ENCODE measurements at regions not wholly inside any gene's neighbourhood (a gene's known extent, or its start where the extent isn't known, plus 50 kb on each side); places are given as distances from the start of the nearest gene placed in this dataset.

DNA sequence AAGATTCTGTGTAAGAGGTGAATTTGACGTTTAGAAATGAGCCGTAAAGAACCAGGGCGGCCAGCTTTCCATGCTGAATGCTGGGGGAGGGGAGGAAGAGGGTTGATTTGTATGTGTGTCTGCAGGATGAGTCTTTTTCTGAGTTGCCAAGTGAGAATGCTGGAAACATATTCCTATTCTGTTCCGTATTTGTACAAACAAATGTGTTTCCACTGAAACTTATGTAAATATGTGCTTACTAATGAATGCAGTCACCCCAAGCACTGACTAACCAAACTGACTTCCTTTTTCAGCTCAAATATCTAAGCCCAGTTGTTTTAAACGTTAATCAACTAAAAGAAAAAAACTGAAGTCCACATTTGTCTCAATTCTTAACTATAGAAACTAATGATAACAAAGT lies 74.9 kb upstream of the APCDD1 start:
- H3K27me3 ChIP-seq, result no peaks in the 10 kb centered on the region
- H3K36me3 ChIP-seq, result no peaks in the 10 kb centered on the region
- H3K27ac ChIP-seq, result no peak overlapping the region
- TF ChIP-seq, protein P1, sequence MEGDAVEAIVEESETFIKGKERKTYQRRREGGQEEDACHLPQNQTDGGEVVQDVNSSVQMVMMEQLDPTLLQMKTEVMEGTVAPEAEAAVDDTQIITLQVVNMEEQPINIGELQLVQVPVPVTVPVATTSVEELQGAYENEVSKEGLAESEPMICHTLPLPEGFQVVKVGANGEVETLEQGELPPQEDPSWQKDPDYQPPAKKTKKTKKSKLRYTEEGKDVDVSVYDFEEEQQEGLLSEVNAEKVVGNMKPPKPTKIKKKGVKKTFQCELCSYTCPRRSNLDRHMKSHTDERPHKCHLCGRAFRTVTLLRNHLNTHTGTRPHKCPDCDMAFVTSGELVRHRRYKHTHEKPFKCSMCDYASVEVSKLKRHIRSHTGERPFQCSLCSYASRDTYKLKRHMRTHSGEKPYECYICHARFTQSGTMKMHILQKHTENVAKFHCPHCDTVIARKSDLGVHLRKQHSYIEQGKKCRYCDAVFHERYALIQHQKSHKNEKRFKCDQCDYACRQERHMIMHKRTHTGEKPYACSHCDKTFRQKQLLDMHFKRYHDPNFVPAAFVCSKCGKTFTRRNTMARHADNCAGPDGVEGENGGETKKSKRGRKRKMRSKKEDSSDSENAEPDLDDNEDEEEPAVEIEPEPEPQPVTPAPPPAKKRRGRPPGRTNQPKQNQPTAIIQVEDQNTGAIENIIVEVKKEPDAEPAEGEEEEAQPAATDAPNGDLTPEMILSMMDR (IDR thresholded peaks at IDR 0.05), result no peak
- no peaks in the 10 kb centered on the region for H3K9me3 ChIP-seq
- intact Hi-C loops (cut with DNase I), result loop anchor here (5.0 kb wide), 1 partner anchor 33 kb away; no protein-coding TSS in a partner anchor
- DNase-seq (ENCODE audit: low spot score in 2 of 2), result no peak
- H3K4me3 ChIP-seq, result no peak overlapping the region
- H3K4me1 ChIP-seq, result no peaks in the 10 kb centered on the region

GRCh38 chr18:10381516-10381915 lies 72.9 kb upstream of the APCDD1 start:
- Histone ChIP-seq H3K4me1 (no peaks in the 10 kb centered on the region), H3K36me3 (no peaks in the 10 kb centered on the region), H3K27me3 (no peaks in the 10 kb centered on the region), H3K9me3 (no peaks in the 10 kb centered on the region), H3K4me3 (no peak overlapping the region), H3K27ac (no peak overlapping the region)
- TF ChIP-seq, protein P1 (IDR thresholded peaks at IDR 0.05), result no peak
- no peak for DNase-seq (ENCODE audit: low spot score in 2 of 2)
- intact Hi-C loops (cut with DNase I), result no loop called here

DNA sequence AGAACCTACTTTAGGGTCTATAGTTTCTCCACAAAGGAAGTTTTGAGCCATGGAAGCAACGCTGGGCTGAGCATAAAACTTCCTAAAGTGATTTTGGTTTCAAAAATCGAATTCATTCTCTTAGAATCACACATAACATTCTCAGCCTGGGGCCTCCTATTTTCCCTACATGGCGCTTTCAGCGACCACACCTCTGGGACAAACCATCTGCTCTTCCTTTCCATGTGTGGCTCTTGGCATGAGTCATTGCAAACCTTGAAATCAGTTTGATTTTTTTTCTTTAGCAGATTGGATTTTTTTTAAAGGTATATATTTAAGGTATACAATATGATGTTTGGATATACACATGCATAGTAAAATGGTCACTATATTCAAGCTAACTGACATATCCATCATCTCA lies 72.5 kb upstream of the APCDD1 start:
- intact Hi-C loops (cut with DNase I), result no loop called here

DNA sequence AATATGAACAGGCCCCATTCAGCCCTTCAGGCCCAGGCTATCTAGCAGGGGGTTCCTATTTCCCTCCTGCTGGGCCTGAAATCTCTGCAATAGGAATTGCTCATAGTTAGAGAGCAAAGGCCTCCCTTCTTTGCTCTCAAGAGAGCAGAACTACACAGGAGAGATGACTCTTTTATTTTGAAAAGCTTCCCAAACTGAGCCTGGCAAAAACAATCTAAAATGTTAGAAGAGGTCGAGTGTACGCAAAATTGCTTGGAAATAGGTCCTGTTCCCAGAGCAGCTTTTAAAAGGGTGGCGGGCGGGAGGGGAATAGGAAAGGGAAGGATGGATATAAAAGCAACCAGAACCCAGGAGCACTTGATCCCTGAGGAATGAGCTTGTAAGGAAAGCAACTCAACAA lies 68.4 kb upstream of the APCDD1 start:
- no peaks in the 10 kb centered on the region for H3K4me1 ChIP-seq
- H3K36me3 ChIP-seq, result no peaks in the 10 kb centered on the region
- no peaks in the 10 kb centered on the region for H3K27me3 ChIP-seq
- H3K9me3 ChIP-seq, result no peaks in the 10 kb centered on the region
- no peak for DNase-seq (ENCODE audit: low spot score in 2 of 2)
- intact Hi-C loops (cut with DNase I), result no loop called here
- H3K4me3 ChIP-seq, result no peak overlapping the region
- no peak overlapping the region for H3K27ac ChIP-seq
- TF ChIP-seq, protein P1 (IDR thresholded peaks at IDR 0.05), result no peak

More for the DNA sequence above, 72.5 kb upstream of the APCDD1 start:
- TF ChIP-seq, protein P1 (IDR thresholded peaks at IDR 0.05), result no peak
- H3K4me3 ChIP-seq, result no peak overlapping the region
- DNase-seq (ENCODE audit: low spot score in 2 of 2), result no peak
- no peaks in the 10 kb centered on the region for H3K9me3 ChIP-seq
- no peaks in the 10 kb centered on the region for H3K36me3 ChIP-seq
- no peaks in the 10 kb centered on the region for H3K27me3 ChIP-seq
- no peaks in the 10 kb centered on the region for H3K4me1 ChIP-seq
- no peak overlapping the region for H3K27ac ChIP-seq

GRCh38 chr18:10386956-10387355 lies 67.5 kb upstream of the APCDD1 start:
- H3K27ac ChIP-seq, result no peak overlapping the region
- H3K4me1 ChIP-seq, result no peaks in the 10 kb centered on the region
- H3K4me3 ChIP-seq, result no peak overlapping the region
- DNase-seq (ENCODE audit: low spot score in 2 of 2), result no peak
- intact Hi-C loops (cut with DNase I), result no loop called here
- H3K36me3 ChIP-seq, result no peaks in the 10 kb centered on the region
- TF ChIP-seq, protein P1 (IDR thresholded peaks at IDR 0.05), result no peak
- H3K9me3 ChIP-seq, result no peaks in the 10 kb centered on the region
- no peaks in the 10 kb centered on the region for H3K27me3 ChIP-seq

- intact Hi-C loops (cut with DNase I), result no loop called here
- no peak overlapping the region for H3K4me3 ChIP-seq
- TF ChIP-seq, protein P1 (IDR thresholded peaks at IDR 0.05), result no peak
- DNase-seq (ENCODE audit: low spot score in 2 of 2), result no peak
- no peaks in the 10 kb centered on the region for H3K9me3 ChIP-seq
- H3K36me3 ChIP-seq, result no peaks in the 10 kb centered on the region
- H3K27ac ChIP-seq, result no peak overlapping the region
- no peaks in the 10 kb centered on the region for H3K4me1 ChIP-seq
- H3K27me3 ChIP-seq, result no peaks in the 10 kb centered on the region
These were observed 67.0 kb upstream of the APCDD1 start for GRCh38 chr18:10387399-10387798.
